IMR-90 (cell line): ENCODE measurements at regions not wholly inside any gene's neighbourhood (a gene's known extent, or its start where the extent isn't known, plus 50 kb on each side); places are given as distances from the start of the nearest gene placed in this dataset.

ENCODE experiments used
- CHD1 ChIP-seq: IDR thresholded peaks from 2 replicates; pipeline ENCODE4 v1.6.1; 2012; ENCODE audit warnings: low read depth, low read length, improper control_type of control experiment
- CTCF ChIP-seq: conservative IDR thresholded peaks from 2 replicates; pipeline ENCODE4 v1.5.1; 2012; ENCODE audit warnings: mild to moderate bottlenecking, low read depth, low read length, improper control_type of control experiment
- MAFK ChIP-seq: IDR thresholded peaks from 2 replicates; pipeline ENCODE4 v1.6.1; 2012; ENCODE audit warnings: low read depth, low read length, improper control_type of control experiment
- POLR2A ChIP-seq: IDR thresholded peaks from 2 replicates; pipeline ENCODE4 v1.6.1; 2012; ENCODE audit warnings: mild to moderate bottlenecking, low read depth, low read length
- RAD21 ChIP-seq: IDR thresholded peaks from 2 replicates; pipeline ENCODE4 v1.6.1; 2012; ENCODE audit warnings: low read length, improper control_type of control experiment
- RCOR1 ChIP-seq: IDR thresholded peaks from 2 replicates; pipeline ENCODE4 v1.6.1; 2012; ENCODE audit warnings: mild to moderate bottlenecking, low read length, improper control_type of control experiment; ENCODE audit not compliant: insufficient replicate concordance
- RFX5 ChIP-seq: IDR thresholded peaks from 2 replicates; pipeline ENCODE4 v1.8.0; 2012; ENCODE audit warnings: low read depth, mild to moderate bottlenecking, low read length, moderate library complexity
- USF2 ChIP-seq: fragments of 150-350 bp; IDR thresholded peaks from 2 replicates; pipeline ENCODE4 v1.6.1; 2017; ENCODE audit warnings: mild to moderate bottlenecking, antibody characterized with exemption, low read length, low read depth

GRCh38 chr9:34862043-34862442, 96.0 kb upstream of the PHF24 start:
- TF ChIP-seq POLR2A, result no peak
- TF ChIP-seq CTCF, result no peak
- no peak for TF ChIP-seq RAD21
- TF ChIP-seq RCOR1, result no peak
- no peak for TF ChIP-seq CHD1
- TF ChIP-seq MAFK, result no peak
- no peak for TF ChIP-seq USF2
- TF ChIP-seq RFX5, result no peak
